HCT116 (cell line): ENCODE measurements at regions not wholly inside any gene's neighbourhood (a gene's known extent, or its start where the extent isn't known, plus 50 kb on each side); places are given as distances from the start of the nearest gene placed in this dataset.

ENCODE experiments used
- ATAC-seq: fragments of 200-7000 bp; cut with Tn5 transposase; 2 replicates; pipeline ENCODE4 v1.9.1; 2020; ENCODE audit warnings: mild to moderate bottlenecking, moderate library complexity
- BruUV-seq: library from RNA; stranded (reverse); fragments of 400-500 nt; replicated peaks from 2 replicates; lab custom pipeline; 2021; lab: Mats Ljungman, UMichigan
- CTCF ChIA-PET: fragments of 300-600 bp; sonication (Branson Sonifier 250); formaldehyde crosslinking; loops from one replicate; lab custom pipeline; 2021; ENCODE audit warnings: antibody characterized with exemption; lab: Charles Lee
- POLR2A ChIA-PET: fragments of 300-600, 350-600 bp; sonication (Branson Sonifier 250); formaldehyde crosslinking; loops from one replicate; lab custom pipeline; 2021; ENCODE audit warnings: antibody characterized with exemption; lab: Charles Lee
- RAD21 ChIA-PET, 2 experiments: fragments of 300-600 bp; sonication (Branson Sonifier 250); formaldehyde crosslinking; loops; one replicate each; lab custom pipeline; 2023; ENCODE audit warnings: low total read pairs in 2 of 2; ENCODE audit not compliant: uncharacterized antibody in 2 of 2, unreplicated experiment in 2 of 2, low non-redundant PET in 1 of 2; lab: Charles Lee
- DNase-seq: peaks from one replicate; pipeline ENCODE4 v3.0.0-alpha.2; 2010; ENCODE audit warnings: low read depth, low spot score
- H2AFZ ChIP-seq: fragments of 200-600 bp; shearing (Covaris generic), sonication (generic); 2 replicates; pipeline ENCODE4 v1.6.1; 2017; ENCODE audit warnings: low read depth, mixed run types, mixed read lengths, antibody characterized with exemption, low read length; ENCODE audit not compliant: poor library complexity, severe bottlenecking
- H3K27ac ChIP-seq: 2 replicates; pipeline ENCODE4 v1.5.1; 2012; ENCODE audit warnings: low read depth, low read length
- H3K27me3 ChIP-seq: fragments of 200-600 bp; sonication (generic); 2 replicates; pipeline ENCODE4 v1.6.1; 2016; ENCODE audit warnings: mixed run types, low read length, mixed read lengths; ENCODE audit not compliant: insufficient read depth
- H3K36me3 ChIP-seq, 2 experiments: fragments of 200-500 bp in 1 of 2; fragments of 200-600 bp in 1 of 2; sonication (Bioruptor generic) in 1 of 2; sonication (generic) in 1 of 2; 2 replicates each; pipeline versions ENCODE4 v1.5.1 to v1.6.1; 2014 to 2016; ENCODE audit warnings: low read length in 2 of 2, inconsistent platforms in 1 of 2, mixed read lengths in 1 of 2, mixed run types in 1 of 2; ENCODE audit not compliant: insufficient read depth in 2 of 2, control insufficient read depth in 1 of 2
- H3K4me1 ChIP-seq, 2 experiments: fragments of 200-600 bp in 1 of 2; sonication (generic) in 1 of 2; 2 replicates each; pipeline versions ENCODE4 v1.5.1 to v1.6.1; 2012 to 2017; ENCODE audit warnings: low read length in 2 of 2, inconsistent platforms in 1 of 2, mild to moderate bottlenecking in 1 of 2, mixed read lengths in 1 of 2, mixed run types in 1 of 2, moderate library complexity in 1 of 2; ENCODE audit not compliant: insufficient read depth in 2 of 2, control insufficient read depth in 1 of 2
- H3K4me2 ChIP-seq: fragments of 200-600 bp; sonication (generic); 2 replicates; pipeline ENCODE4 v1.6.1; 2017; ENCODE audit warnings: mixed run types, low read length, mixed read lengths
- H3K4me3 ChIP-seq, 2 experiments: fragments of 200-600 bp in 1 of 2; sonication (generic) in 1 of 2; replicated peaks in 1 of 2; 2 replicates each; pipeline ENCODE4 v1.5.1; 2011 to 2016; ENCODE audit warnings: low read length in 2 of 2, control low read depth in 1 of 2, low read depth in 1 of 2, mild to moderate bottlenecking in 1 of 2, mixed read lengths in 1 of 2, mixed run types in 1 of 2
- H3K79me2 ChIP-seq: fragments of 200-600 bp; sonication (generic); 2 replicates; pipeline ENCODE4 v1.6.1; 2017; ENCODE audit warnings: mild to moderate bottlenecking, mixed run types, low read length, moderate library complexity, mixed read lengths; ENCODE audit not compliant: insufficient read depth
- H3K9ac ChIP-seq: fragments of 200-600 bp; sonication (generic); 2 replicates; pipeline ENCODE4 v1.6.1; 2016; ENCODE audit warnings: low read length, mixed read lengths
- H3K9me2 ChIP-seq: fragments of 200-600 bp; sonication (generic), shearing (Covaris generic); 2 replicates; pipeline ENCODE4 v1.6.1; 2017; ENCODE audit warnings: mixed run types, mild to moderate bottlenecking, moderate library complexity; ENCODE audit not compliant: insufficient read depth
- H3K9me3 ChIP-seq, 2 experiments: fragments of 200-500 bp in 1 of 2; fragments of 200-600 bp in 1 of 2; sonication (Bioruptor generic) in 1 of 2; sonication (generic) in 1 of 2; 2 replicates each; pipeline ENCODE4 v1.6.1; 2014 to 2017; ENCODE audit warnings: low read length in 2 of 2, mixed read lengths in 2 of 2, inconsistent platforms in 1 of 2, low read depth in 1 of 2, mild to moderate bottlenecking in 1 of 2, mixed run types in 1 of 2, moderate library complexity in 1 of 2; ENCODE audit not compliant: control insufficient read depth in 1 of 2, insufficient read depth in 1 of 2
- H4K20me1 ChIP-seq: fragments of 200-600 bp; sonication (generic), shearing (Covaris generic); 2 replicates; pipeline ENCODE4 v1.6.1; 2017; ENCODE audit warnings: mixed run types, mild to moderate bottlenecking, moderate library complexity; ENCODE audit not compliant: insufficient read depth
- CBX3 ChIP-seq: IDR thresholded peaks from 2 replicates; pipeline ENCODE4 v1.6.1; 2012; ENCODE audit warnings: low read depth
- CEBPB ChIP-seq: IDR thresholded peaks from 2 replicates; pipeline ENCODE4 v1.6.1; 2012; ENCODE audit warnings: low read depth
- ELF1 ChIP-seq: IDR thresholded peaks from 2 replicates; pipeline ENCODE4 v1.6.1; 2012; ENCODE audit warnings: low read depth, borderline replicate concordance
- EZH2 ChIP-seq: fragments of 200-600 bp; sonication (generic); IDR thresholded peaks from 2 replicates; pipeline ENCODE4 v1.6.1; 2017; ENCODE audit warnings: antibody characterized with exemption, mixed run types
- FOSL1 ChIP-seq: IDR thresholded peaks from 2 replicates; pipeline ENCODE4 v1.6.1; 2012; ENCODE audit warnings: low read depth
- POLR2A ChIP-seq: IDR thresholded peaks from 2 replicates; pipeline ENCODE4 v1.7.0; 2011; ENCODE audit warnings: borderline replicate concordance; ENCODE audit not compliant: insufficient read depth, insufficient read length; ENCODE audit errors: extremely low read depth
- POLR2AphosphoS5 ChIP-seq: IDR thresholded peaks from 2 replicates; pipeline ENCODE4 v1.6.1; 2011; ENCODE audit warnings: mild to moderate bottlenecking, low read depth, low read length, moderate library complexity
- RAD21 ChIP-seq: IDR thresholded peaks from 2 replicates; pipeline ENCODE4 v1.6.1; 2012; ENCODE audit warnings: low read depth, mild to moderate bottlenecking
- SIN3A ChIP-seq: IDR thresholded peaks from 2 replicates; pipeline ENCODE4 v1.6.1; 2012; ENCODE audit warnings: low read depth
- SP1 ChIP-seq: IDR thresholded peaks from 2 replicates; pipeline ENCODE4 v1.6.1; 2012; ENCODE audit warnings: low read depth
- SRF ChIP-seq: IDR thresholded peaks from 2 replicates; pipeline ENCODE4 v1.6.1; 2012; ENCODE audit warnings: low read depth
- TCF7L2 ChIP-seq: IDR thresholded peaks from 2 replicates; pipeline ENCODE4 v1.7.0; 2011; ENCODE audit warnings: borderline replicate concordance, inconsistent platforms; ENCODE audit not compliant: insufficient read depth, insufficient read length; ENCODE audit errors: extremely low read depth
- YY1 ChIP-seq: IDR thresholded peaks from 2 replicates; pipeline ENCODE4 v1.6.1; 2011; ENCODE audit warnings: low read length, low read depth, moderate library complexity, mild to moderate bottlenecking; ENCODE audit not compliant: insufficient replicate concordance; ENCODE audit errors: extremely low read depth
- intact Hi-C: fragments of 100-400 bp; cut with micrococcal nuclease; formaldehyde crosslinking; loops from 2 replicates; pipeline ENCODE4 v1.10.0; 2022
- TF ChIP-seq, protein P1 (sequence below), 3 experiments: fragments of 200-600 bp in 1 of 3; sonication (generic) in 1 of 3; IDR thresholded peaks in 2 of 3; conservative IDR thresholded peaks in 1 of 3; 2 replicates each; pipeline ENCODE4 v1.5.1; 2012 to 2017; ENCODE audit warnings: low read depth in 2 of 3, low read length in 2 of 3, antibody characterized with exemption in 1 of 3, borderline replicate concordance in 1 of 3, control low read depth in 1 of 3, mild to moderate bottlenecking in 1 of 3, mixed read lengths in 1 of 3, mixed run types in 1 of 3, moderate library complexity in 1 of 3; ENCODE audit not compliant: insufficient read depth in 1 of 3
- TF ChIP-seq, protein P2 (sequence below): IDR thresholded peaks from 2 replicates; pipeline ENCODE4 v1.6.1; 2011; ENCODE audit warnings: mild to moderate bottlenecking, low read length, moderate library complexity; ENCODE audit not compliant: insufficient replicate concordance; ENCODE audit errors: extremely low read depth

DNA sequence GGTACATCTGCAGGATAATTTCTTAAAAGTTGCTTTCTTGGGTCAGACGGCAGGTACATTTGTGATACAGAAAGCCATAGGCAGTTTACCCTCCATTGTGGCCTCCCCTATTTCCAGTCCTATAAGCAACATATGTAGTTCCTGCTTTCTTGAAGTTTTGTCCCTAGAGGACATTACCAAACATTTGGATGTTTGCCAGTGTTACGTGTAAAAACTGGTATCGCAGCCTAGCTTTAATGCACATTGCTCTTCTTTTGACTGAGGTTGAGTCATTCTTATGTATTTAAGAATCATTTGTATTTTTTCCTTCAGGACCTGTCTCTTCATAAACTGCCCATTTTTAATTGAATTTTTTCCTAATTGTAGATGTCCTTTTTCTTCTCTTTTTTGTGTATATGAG, 114.3 kb downstream of the DIPK2A start:
- ATAC-seq (no peak), DNase-seq (no peak)
- H3K4me3 ChIP-seq: no peak overlapping the region
- no peaks in the 10 kb centered on the region for H3K79me2 ChIP-seq
- no peaks in the 10 kb centered on the region for H3K9me2 ChIP-seq
- H3K36me3 ChIP-seq: no peaks in the 10 kb centered on the region
- BruUV-seq: no TSS peak
- intact Hi-C loops: no loop called here
- no peak overlapping the region for H3K27ac ChIP-seq
- H3K9ac ChIP-seq: no peak overlapping the region
- no peak overlapping the region for H2AFZ ChIP-seq
- RAD21 ChIA-PET: no interaction called here
- CTCF ChIA-PET: no interaction called here
- no peak overlapping the region for H3K4me2 ChIP-seq
- TF ChIP-seq SP1 (no peak), YY1 (no peak), POLR2AphosphoS5 (no peak), EZH2 (no peak), SIN3A (no peak), ELF1 (no peak), FOSL1 (no peak)
- TF ChIP-seq, protein P1, sequence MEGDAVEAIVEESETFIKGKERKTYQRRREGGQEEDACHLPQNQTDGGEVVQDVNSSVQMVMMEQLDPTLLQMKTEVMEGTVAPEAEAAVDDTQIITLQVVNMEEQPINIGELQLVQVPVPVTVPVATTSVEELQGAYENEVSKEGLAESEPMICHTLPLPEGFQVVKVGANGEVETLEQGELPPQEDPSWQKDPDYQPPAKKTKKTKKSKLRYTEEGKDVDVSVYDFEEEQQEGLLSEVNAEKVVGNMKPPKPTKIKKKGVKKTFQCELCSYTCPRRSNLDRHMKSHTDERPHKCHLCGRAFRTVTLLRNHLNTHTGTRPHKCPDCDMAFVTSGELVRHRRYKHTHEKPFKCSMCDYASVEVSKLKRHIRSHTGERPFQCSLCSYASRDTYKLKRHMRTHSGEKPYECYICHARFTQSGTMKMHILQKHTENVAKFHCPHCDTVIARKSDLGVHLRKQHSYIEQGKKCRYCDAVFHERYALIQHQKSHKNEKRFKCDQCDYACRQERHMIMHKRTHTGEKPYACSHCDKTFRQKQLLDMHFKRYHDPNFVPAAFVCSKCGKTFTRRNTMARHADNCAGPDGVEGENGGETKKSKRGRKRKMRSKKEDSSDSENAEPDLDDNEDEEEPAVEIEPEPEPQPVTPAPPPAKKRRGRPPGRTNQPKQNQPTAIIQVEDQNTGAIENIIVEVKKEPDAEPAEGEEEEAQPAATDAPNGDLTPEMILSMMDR (IDR thresholded peaks at IDR 0.05 in 2 of 3, conservative IDR thresholded peaks at IDR 0.05 in 1 of 3; ENCODE audit: borderline replicate concordance in 1 of 3, insufficient read depth in 1 of 3, low read depth in 2 of 3, low read length in 2 of 3): no peak
- no peaks in the 10 kb centered on the region for H4K20me1 ChIP-seq
- H3K4me1 ChIP-seq: no peaks in the 10 kb centered on the region
- POLR2A ChIA-PET: no interaction called here
- H3K9me3 ChIP-seq: no peaks in the 10 kb centered on the region
- H3K27me3 ChIP-seq: no peaks in the 10 kb centered on the region

DNA sequence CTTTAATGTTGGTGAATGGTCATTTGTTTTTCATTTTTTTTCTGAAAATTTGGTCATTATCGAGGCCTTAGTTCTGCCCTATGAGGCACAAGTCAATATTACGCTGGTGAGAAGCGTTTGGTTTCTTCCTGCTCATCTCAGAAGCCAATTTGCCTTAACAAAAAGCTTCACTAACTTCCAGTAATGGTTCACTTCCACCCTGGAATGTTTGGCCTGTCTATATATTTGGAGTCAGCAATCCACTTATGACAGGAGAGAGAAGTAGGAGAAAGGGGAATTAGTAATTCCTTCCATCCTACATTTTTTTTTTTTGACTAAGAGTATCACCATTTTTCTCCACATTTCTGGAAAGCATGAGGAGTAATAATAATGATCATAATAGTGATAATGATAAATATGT, 124.4 kb downstream of the DIPK2A start:
- BruUV-seq: no TSS peak
- Histone ChIP-seq H2AFZ (no peak overlapping the region), H3K27me3 (no peaks in the 10 kb centered on the region)
- POLR2A ChIA-PET: no interaction called here
- no peak for TF ChIP-seq RAD21
- TF ChIP-seq, protein P2, sequence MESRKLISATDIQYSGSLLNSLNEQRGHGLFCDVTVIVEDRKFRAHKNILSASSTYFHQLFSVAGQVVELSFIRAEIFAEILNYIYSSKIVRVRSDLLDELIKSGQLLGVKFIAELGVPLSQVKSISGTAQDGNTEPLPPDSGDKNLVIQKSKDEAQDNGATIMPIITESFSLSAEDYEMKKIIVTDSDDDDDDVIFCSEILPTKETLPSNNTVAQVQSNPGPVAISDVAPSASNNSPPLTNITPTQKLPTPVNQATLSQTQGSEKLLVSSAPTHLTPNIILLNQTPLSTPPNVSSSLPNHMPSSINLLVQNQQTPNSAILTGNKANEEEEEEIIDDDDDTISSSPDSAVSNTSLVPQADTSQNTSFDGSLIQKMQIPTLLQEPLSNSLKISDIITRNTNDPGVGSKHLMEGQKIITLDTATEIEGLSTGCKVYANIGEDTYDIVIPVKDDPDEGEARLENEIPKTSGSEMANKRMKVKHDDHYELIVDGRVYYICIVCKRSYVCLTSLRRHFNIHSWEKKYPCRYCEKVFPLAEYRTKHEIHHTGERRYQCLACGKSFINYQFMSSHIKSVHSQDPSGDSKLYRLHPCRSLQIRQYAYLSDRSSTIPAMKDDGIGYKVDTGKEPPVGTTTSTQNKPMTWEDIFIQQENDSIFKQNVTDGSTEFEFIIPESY: no peak
- no peak for TF ChIP-seq CBX3
- no peak for TF ChIP-seq SRF
- TF ChIP-seq, protein P1 (IDR thresholded peaks at IDR 0.05 in 2 of 3, conservative IDR thresholded peaks at IDR 0.05 in 1 of 3; ENCODE audit: borderline replicate concordance in 1 of 3, insufficient read depth in 1 of 3, low read depth in 2 of 3, low read length in 2 of 3): no peak
- no peak for TF ChIP-seq TCF7L2
- TF ChIP-seq POLR2A: no peak
- no peak for TF ChIP-seq CEBPB
- TF ChIP-seq SP1: no peak
- TF ChIP-seq, all 23 proteins: peak for 0
- Histone ChIP-seq H4K20me1 (no peaks in the 10 kb centered on the region), H3K4me2 (no peak overlapping the region), H3K36me3 (no peaks in the 10 kb centered on the region), H3K9me3 (no peaks in the 10 kb centered on the region; a peak in 1 of 4 replicates), H3K79me2 (no peaks in the 10 kb centered on the region), H3K9ac (no peak overlapping the region), H3K27ac (no peak overlapping the region), H3K4me3 (no peak overlapping the region), H3K4me1 (no peaks in the 10 kb centered on the region), H3K9me2 (no peaks in the 10 kb centered on the region)
- ATAC-seq (no peak), DNase-seq (no peak)
- ChIA-PET RAD21 (no interaction called here), CTCF (no interaction called here)
- intact Hi-C loops: no loop called here
